ENCODE measurements at regions not wholly inside any gene's neighbourhood (a gene's known extent, or its start where the extent isn't known, plus 50 kb on each side); places are given as distances from the start of the nearest gene placed in this dataset.

GRCh38 chrX:34716302-34716701 lies 59.2 kb upstream of the TMEM47 start:
- Histone ChIP-seq H3K27me3 (replicated peaks; ENCODE audit: insufficient read depth) (no peaks in the 10 kb centered on the region), H3K36me3 (no peaks in the 10 kb centered on the region), H3K27ac (peak overlapping the region in 1 of 2 donors; percentile 8), H3K4me3 (no peak overlapping the region), H3K9me3 (no peaks in the 10 kb centered on the region), H3K4me1 (ENCODE audit: control insufficient read depth in 1 of 2, low read depth in 2 of 2) (no peaks in the 10 kb centered on the region)
- ATAC-seq (ENCODE audit: insufficient number of reproducible peaks, low FRiP score, low read depth) (no peak), DNase-seq (ENCODE audit: low spot score) (no peak)
- TF ChIP-seq, protein P1, sequence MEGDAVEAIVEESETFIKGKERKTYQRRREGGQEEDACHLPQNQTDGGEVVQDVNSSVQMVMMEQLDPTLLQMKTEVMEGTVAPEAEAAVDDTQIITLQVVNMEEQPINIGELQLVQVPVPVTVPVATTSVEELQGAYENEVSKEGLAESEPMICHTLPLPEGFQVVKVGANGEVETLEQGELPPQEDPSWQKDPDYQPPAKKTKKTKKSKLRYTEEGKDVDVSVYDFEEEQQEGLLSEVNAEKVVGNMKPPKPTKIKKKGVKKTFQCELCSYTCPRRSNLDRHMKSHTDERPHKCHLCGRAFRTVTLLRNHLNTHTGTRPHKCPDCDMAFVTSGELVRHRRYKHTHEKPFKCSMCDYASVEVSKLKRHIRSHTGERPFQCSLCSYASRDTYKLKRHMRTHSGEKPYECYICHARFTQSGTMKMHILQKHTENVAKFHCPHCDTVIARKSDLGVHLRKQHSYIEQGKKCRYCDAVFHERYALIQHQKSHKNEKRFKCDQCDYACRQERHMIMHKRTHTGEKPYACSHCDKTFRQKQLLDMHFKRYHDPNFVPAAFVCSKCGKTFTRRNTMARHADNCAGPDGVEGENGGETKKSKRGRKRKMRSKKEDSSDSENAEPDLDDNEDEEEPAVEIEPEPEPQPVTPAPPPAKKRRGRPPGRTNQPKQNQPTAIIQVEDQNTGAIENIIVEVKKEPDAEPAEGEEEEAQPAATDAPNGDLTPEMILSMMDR (IDR thresholded peaks at IDR 0.05), result no peak

GRCh38 chrX:34734383-34734782 lies 77.3 kb upstream of the TMEM47 start:
- Histone ChIP-seq H3K4me3 (no peak overlapping the region), H3K9me3 (no peaks in the 10 kb centered on the region), H3K27ac (no peak overlapping the region), H3K36me3 (no peaks in the 10 kb centered on the region), H3K27me3 (replicated peaks; ENCODE audit: insufficient read depth) (no peaks in the 10 kb centered on the region), H3K4me1 (ENCODE audit: control insufficient read depth in 1 of 2, low read depth in 2 of 2) (no peaks in the 10 kb centered on the region)
- no peak for ATAC-seq (ENCODE audit: insufficient number of reproducible peaks, low FRiP score, low read depth)
- no peak for DNase-seq (ENCODE audit: low spot score)
- TF ChIP-seq, protein P1 (IDR thresholded peaks at IDR 0.05), result no peak

DNA sequence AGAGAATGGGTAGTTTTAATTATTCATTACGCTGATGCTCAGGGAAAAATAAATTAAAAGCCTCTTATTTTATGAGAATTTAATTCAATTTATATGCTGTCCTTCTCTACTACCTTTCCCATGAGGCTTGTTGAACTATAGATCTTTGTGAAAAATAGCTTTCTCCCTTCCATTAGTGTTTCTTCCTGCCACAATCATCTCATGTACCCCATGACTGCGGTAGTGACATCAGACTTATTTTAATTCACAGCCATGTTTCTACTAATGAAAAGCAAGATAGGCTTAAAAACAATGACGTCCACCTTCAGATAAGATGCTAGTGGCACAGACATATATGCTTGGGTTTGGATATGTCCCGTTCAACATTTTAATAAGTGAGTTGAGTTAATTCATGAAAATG lies 87.4 kb upstream of the TMEM47 start:
- H3K27ac ChIP-seq, result no peak overlapping the region
- TF ChIP-seq, protein P1 (IDR thresholded peaks at IDR 0.05), result no peak
- ATAC-seq (ENCODE audit: insufficient number of reproducible peaks, low FRiP score, low read depth) (no peak), DNase-seq (ENCODE audit: low spot score) (no peak)
- no peak overlapping the region for H3K4me3 ChIP-seq
- H3K27me3 ChIP-seq (replicated peaks; ENCODE audit: insufficient read depth), result no peaks in the 10 kb centered on the region
- no peaks in the 10 kb centered on the region for H3K36me3 ChIP-seq
- no peaks in the 10 kb centered on the region for H3K9me3 ChIP-seq
- H3K4me1 ChIP-seq (ENCODE audit: control insufficient read depth in 1 of 2, low read depth in 2 of 2), result no peaks in the 10 kb centered on the region

DNA sequence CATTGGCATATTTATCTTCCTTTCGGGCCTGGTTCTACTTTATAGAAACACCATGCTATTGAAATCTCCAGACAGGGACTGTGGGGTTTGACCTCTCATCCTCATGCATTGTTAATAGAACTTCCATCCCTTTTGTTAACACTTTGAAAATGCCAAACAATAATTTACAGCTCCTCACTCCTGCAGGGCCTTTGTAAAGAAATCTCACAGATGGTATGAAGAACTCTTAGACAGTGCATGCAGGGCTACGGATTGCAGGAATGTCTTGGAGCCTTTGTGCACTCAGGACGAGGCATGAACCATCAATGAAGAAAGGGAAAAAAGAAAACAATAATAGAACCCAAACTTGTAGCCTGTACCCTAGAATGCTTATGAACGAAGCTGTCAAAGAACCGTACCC lies 92.8 kb upstream of the TMEM47 start:
- no peaks in the 10 kb centered on the region for H3K9me3 ChIP-seq
- no peak overlapping the region for H3K4me3 ChIP-seq
- TF ChIP-seq, protein P1 (IDR thresholded peaks at IDR 0.05), result no peak
- no peaks in the 10 kb centered on the region for H3K4me1 ChIP-seq (ENCODE audit: control insufficient read depth in 1 of 2, low read depth in 2 of 2)
- DNase-seq (ENCODE audit: low spot score), result no peak
- no peak for ATAC-seq (ENCODE audit: insufficient number of reproducible peaks, low FRiP score, low read depth)
- no peaks in the 10 kb centered on the region for H3K27me3 ChIP-seq (replicated peaks; ENCODE audit: insufficient read depth)
- H3K27ac ChIP-seq, result no peak overlapping the region
- no peaks in the 10 kb centered on the region for H3K36me3 ChIP-seq

- DNase-seq (ENCODE audit: low spot score), result no peak
- TF ChIP-seq, protein P1 (IDR thresholded peaks at IDR 0.05), result no peak
- no peak overlapping the region for H3K4me3 ChIP-seq
- no peaks in the 10 kb centered on the region for H3K27me3 ChIP-seq (replicated peaks; ENCODE audit: insufficient read depth)
- H3K36me3 ChIP-seq, result no peaks in the 10 kb centered on the region
- H3K9me3 ChIP-seq, result no peaks in the 10 kb centered on the region
- ATAC-seq (ENCODE audit: insufficient number of reproducible peaks, low FRiP score, low read depth), result no peak
- peaks cover 0 to 5% of the 10 kb centered on the region in 2 donors for H3K4me1 ChIP-seq (ENCODE audit: control insufficient read depth in 1 of 2, low read depth in 2 of 2)
- no peak overlapping the region for H3K27ac ChIP-seq
These were observed 107.8 kb upstream of the TMEM47 start for GRCh38 chrX:34764852-34765361.
